Thyroid gland (tissue), 4 donors: ENCODE measurements at regions not wholly inside any gene's neighbourhood (a gene's known extent, or its start where the extent isn't known, plus 50 kb on each side); places are given as distances from the start of the nearest gene placed in this dataset.

Experiments
- DNase-seq, 2 donors: peaks; one replicate each; pipeline ENCODE4 v3.0.0-alpha.2; 2019
- H3K27ac ChIP-seq, 3 donors: fragments of 200-600 bp; sonication (generic); 1 replicate in 2 of 3; 2 replicates in 1 of 3; pipeline ENCODE4 v1.5.1; 2016 to 2019; ENCODE audit warnings: mild to moderate bottlenecking in 1 of 3, moderate library complexity in 1 of 3
- H3K27me3 ChIP-seq: fragments of 200-600 bp; sonication (generic); one replicate; pipeline ENCODE4 v1.5.1; 2019
- H3K36me3 ChIP-seq, 2 donors: fragments of 200-600 bp; sonication (generic); one replicate each; pipeline ENCODE4 v1.5.1; 2016 to 2019
- H3K4me1 ChIP-seq, 2 donors: fragments of 200-600 bp; sonication (generic); one replicate each; pipeline ENCODE4 v1.5.1; 2017 to 2019
- H3K4me3 ChIP-seq, 3 donors: fragments of 200-600 bp; sonication (generic); replicated peaks in 1 of 3; 1 replicate in 2 of 3; 2 replicates in 1 of 3; pipeline ENCODE4 v1.5.1; 2016; ENCODE audit warnings: mild to moderate bottlenecking in 1 of 3
- H3K9me3 ChIP-seq: fragments of 200-600 bp; sonication (generic); one replicate; pipeline ENCODE4 v1.5.1; 2017
- CTCF ChIP-seq, 6 experiments: fragments of 200-600 bp in 3 of 6; fragments of 450-650 bp in 3 of 6; sonication (generic) in 3 of 6; IDR thresholded peaks; one replicate each; pipeline ENCODE4 v1.5.1; 2016 to 2019; ENCODE audit warnings: antibody characterized with exemption in 6 of 6, mild to moderate bottlenecking in 2 of 6, inconsistent platforms in 1 of 6, moderate library complexity in 1 of 6
- POLR2A ChIP-seq, 2 donors: fragments of 450-650 bp; IDR thresholded peaks; one replicate each; pipeline ENCODE4 v1.6.1; 2017; ENCODE audit warnings: antibody characterized with exemption in 2 of 2, mild to moderate bottlenecking in 2 of 2, moderate library complexity in 1 of 2
- WGBS, 2 donors: methylation state at CpG; one replicate each; pipeline ENCODE4 v1.1.5; 2017; 5-methylcytosine and 5-hydroxymethylcytosine counted together
- intact Hi-C: fragments of 100-400 bp; cut with DNase I; formaldehyde crosslinking; loops from one replicate; pipeline ENCODE4 v1.15.1; 2023

GRCh38 chr12:13576935-13577500 is 380.5 kb downstream of the EMP1 start:
- TF ChIP-seq POLR2A (IDR thresholded peaks at IDR 0.05): no peak
- no peak for TF ChIP-seq CTCF (IDR thresholded peaks at IDR 0.05)
- intact Hi-C loops: no loop called here
- Histone ChIP-seq H3K36me3 (no peaks in the 10 kb centered on the region), H3K4me3 (no peak overlapping the region), H3K9me3 (no peaks in the 10 kb centered on the region), H3K27me3 (no peaks in the 10 kb centered on the region), H3K27ac (no peak overlapping the region), H3K4me1 (no peaks in the 10 kb centered on the region)
- no peak for DNase-seq
- 89 to 90% methylated on average over 3 of the region's 3 CpGs for WGBS, 2 donors

GRCh38 chr12:13573698-13574321 is 377.3 kb downstream of the EMP1 start:
- Histone ChIP-seq H3K4me3 (no peak overlapping the region), H3K4me1 (no peaks in the 10 kb centered on the region), H3K27ac (no peak overlapping the region), H3K36me3 (no peaks in the 10 kb centered on the region), H3K27me3 (no peaks in the 10 kb centered on the region), H3K9me3 (no peaks in the 10 kb centered on the region)
- intact Hi-C loops: no loop called here
- TF ChIP-seq CTCF (IDR thresholded peaks at IDR 0.05) (no peak), POLR2A (IDR thresholded peaks at IDR 0.05) (no peak)
- 73 to 78% methylated on average over 3 of the region's 3 CpGs for WGBS, 2 donors
- DNase-seq: no peak

GRCh38 chr12:13571035-13571434 is 374.5 kb downstream of the EMP1 start:
- TF ChIP-seq POLR2A (IDR thresholded peaks at IDR 0.05): no peak
- no peak for TF ChIP-seq CTCF (IDR thresholded peaks at IDR 0.05)
- Histone ChIP-seq H3K4me1 (no peaks in the 10 kb centered on the region), H3K9me3 (no peaks in the 10 kb centered on the region), H3K36me3 (no peaks in the 10 kb centered on the region), H3K4me3 (no peak overlapping the region), H3K27ac (no peak overlapping the region), H3K27me3 (no peaks in the 10 kb centered on the region)
- WGBS, 2 donors: 87 to 93% methylated on average over 2 of the region's 2 CpGs
- no peak for DNase-seq
- intact Hi-C loops: no loop called here

- intact Hi-C loops: no loop called here
- Histone ChIP-seq H3K27ac (no peak overlapping the region), H3K27me3 (no peaks in the 10 kb centered on the region), H3K36me3 (no peaks in the 10 kb centered on the region), H3K4me3 (no peak overlapping the region), H3K9me3 (no peaks in the 10 kb centered on the region), H3K4me1 (no peaks in the 10 kb centered on the region)
- 77 to 79% methylated on average over 1 of the region's 1 CpG for WGBS, 2 donors
- DNase-seq: no peak
- TF ChIP-seq CTCF (IDR thresholded peaks at IDR 0.05): no peak
- no peak for TF ChIP-seq POLR2A (IDR thresholded peaks at IDR 0.05)
These were observed 373.6 kb downstream of the EMP1 start for GRCh38 chr12:13570005-13570694.

GRCh38 chr12:13566292-13566691 is 369.8 kb downstream of the EMP1 start:
- no peaks in the 10 kb centered on the region for H3K27me3 ChIP-seq
- no peak for DNase-seq
- H3K4me1 ChIP-seq: no peaks in the 10 kb centered on the region
- no peaks in the 10 kb centered on the region for H3K36me3 ChIP-seq
- no peaks in the 10 kb centered on the region for H3K9me3 ChIP-seq
- no peak overlapping the region for H3K4me3 ChIP-seq
- no peak overlapping the region for H3K27ac ChIP-seq
- intact Hi-C loops: no loop called here
- TF ChIP-seq POLR2A (IDR thresholded peaks at IDR 0.05) (no peak), CTCF (IDR thresholded peaks at IDR 0.05) (no peak)
